Astrocyte of the spinal cord (primary cell): ENCODE measurements at regions not wholly inside any gene's neighbourhood (a gene's known extent, or its start where the extent isn't known, plus 50 kb on each side); places are given as distances from the start of the nearest gene placed in this dataset.

Experiments
- DNase-seq: peaks from one replicate; pipeline ENCODE4 v3.0.0; 2011; ENCODE audit warnings: low read depth, low spot score
- H3K4me3 ChIP-seq: 2 replicates; pipeline ENCODE4 v1.5.1; 2011; ENCODE audit warnings: low read depth, mild to moderate bottlenecking, low read length, moderate library complexity
- CTCF ChIP-seq: IDR thresholded peaks from 2 replicates; pipeline ENCODE4 v1.5.1; 2012; ENCODE audit warnings: low read depth, mild to moderate bottlenecking, low read length, inconsistent platforms
- in situ Hi-C: cut with HindIII; loops from 2 replicates; pipeline ENCODE4 v1.10.0; 2017; ENCODE audit warnings: low sequenced_read_pairs

- no peak for DNase-seq
- H3K4me3 ChIP-seq: no peak overlapping the region
- TF ChIP-seq CTCF: no peak
- in situ Hi-C loops: no loop called here
These were observed 820.8 kb upstream of the FAM98A start for GRCh38 chr2:34419856-34420255.

GRCh38 chr2:34416856-34417255, 817.8 kb upstream of the FAM98A start:
- in situ Hi-C loops: no loop called here
- no peak for TF ChIP-seq CTCF
- DNase-seq: no peak
- H3K4me3 ChIP-seq: no peak overlapping the region

- H3K4me3 ChIP-seq: no peak overlapping the region
- DNase-seq: no peak
- no peak for TF ChIP-seq CTCF
- in situ Hi-C loops: no loop called here
These were observed 815.8 kb upstream of the FAM98A start for GRCh38 chr2:34414856-34415255.

- in situ Hi-C loops: no loop called here
These were observed 809.0 kb upstream of the FAM98A start for GRCh38 chr2:34408100-34408499.

GRCh38 chr2:34403512-34403911, 804.4 kb upstream of the FAM98A start:
- DNase-seq: no peak
- TF ChIP-seq CTCF: no peak
- H3K4me3 ChIP-seq: no peak overlapping the region
- in situ Hi-C loops: no loop called here

More at GRCh38 chr2:34408100-34408499, 809.0 kb upstream of the FAM98A start:
- TF ChIP-seq CTCF: no peak
- H3K4me3 ChIP-seq: no peak overlapping the region
- peak; percentile 10 for DNase-seq

GRCh38 chr2:34402376-34402775, 803.3 kb upstream of the FAM98A start:
- in situ Hi-C loops: no loop called here

More at GRCh38 chr2:34402376-34402775, 803.3 kb upstream of the FAM98A start:
- TF ChIP-seq CTCF: no peak
- DNase-seq: no peak
- no peak overlapping the region for H3K4me3 ChIP-seq
